H9 (cell line): ENCODE measurements at regions not wholly inside any gene's neighbourhood (a gene's known extent, or its start where the extent isn't known, plus 50 kb on each side); places are given as distances from the start of the nearest gene placed in this dataset.

Experiments used
- DNase-seq: peaks from one replicate; pipeline ENCODE4 v3.0.0-alpha.2; 2017
- H2AFZ ChIP-seq: one replicate; pipeline ENCODE4 v1.6.1; 2013; ENCODE audit warnings: mild to moderate bottlenecking, low read length, control low read depth, moderate library complexity
- H2AK5ac ChIP-seq: 2 replicates; pipeline ENCODE4 v1.6.1; 2013; ENCODE audit warnings: low read length, control low read depth, mixed read lengths; ENCODE audit not compliant: insufficient read length
- H2BK120ac ChIP-seq: one replicate; pipeline ENCODE4 v1.6.1; 2013; ENCODE audit warnings: low read depth, mild to moderate bottlenecking, low read length, control low read depth, inconsistent platforms; ENCODE audit not compliant: poor library complexity, severe bottlenecking
- H2BK12ac ChIP-seq: 2 replicates; pipeline ENCODE4 v1.6.1; 2013; ENCODE audit warnings: low read length, control low read depth, mixed read lengths, low read depth; ENCODE audit not compliant: insufficient read length
- H2BK15ac ChIP-seq: 2 replicates; pipeline ENCODE4 v1.6.1; 2013; ENCODE audit warnings: low read depth, low read length, control low read depth
- H2BK20ac ChIP-seq: one replicate; pipeline ENCODE4 v1.6.1; 2013; ENCODE audit warnings: low read depth, mild to moderate bottlenecking, low read length, control low read depth, inconsistent platforms; ENCODE audit not compliant: poor library complexity, severe bottlenecking
- H2BK5ac ChIP-seq: 2 replicates; pipeline ENCODE4 v1.6.1; 2013; ENCODE audit warnings: low read length, control low read depth, mixed read lengths; ENCODE audit not compliant: insufficient read length
- H3K14ac ChIP-seq: 2 replicates; pipeline ENCODE4 v1.6.1; 2013; ENCODE audit warnings: low read length, control low read depth; ENCODE audit not compliant: insufficient read depth
- H3K18ac ChIP-seq: 2 replicates; pipeline ENCODE4 v1.6.1; 2013; ENCODE audit warnings: low read depth, mild to moderate bottlenecking, mixed read lengths, low read length, control low read depth; ENCODE audit not compliant: insufficient read length
- H3K23ac ChIP-seq: 2 replicates; pipeline ENCODE4 v1.6.1; 2013; ENCODE audit warnings: low read length, control low read depth, mixed read lengths, low read depth; ENCODE audit not compliant: insufficient read length
- H3K23me2 ChIP-seq: 2 replicates; pipeline ENCODE4 v1.6.1; 2013; ENCODE audit warnings: low read depth, mild to moderate bottlenecking, mixed read lengths, low read length, control low read depth; ENCODE audit not compliant: insufficient read length, poor library complexity, severe bottlenecking
- H3K27ac ChIP-seq: 2 replicates; pipeline ENCODE4 v1.5.1; 2013; ENCODE audit warnings: low read length, control low read depth, mixed read lengths, low read depth; ENCODE audit not compliant: insufficient read length
- H3K27me3 ChIP-seq: 2 replicates; pipeline ENCODE4 v1.6.1; 2013; ENCODE audit warnings: low read length, control low read depth, inconsistent platforms; ENCODE audit not compliant: insufficient read depth
- H3K4ac ChIP-seq: 2 replicates; pipeline ENCODE4 v1.6.1; 2013; ENCODE audit warnings: low read depth, mild to moderate bottlenecking, control low read depth, inconsistent platforms, low read length, moderate library complexity
- H3K4me1 ChIP-seq: 2 replicates; pipeline ENCODE4 v1.6.1; 2013; ENCODE audit warnings: low read length, control low read depth, inconsistent platforms; ENCODE audit not compliant: insufficient read depth
- H3K4me2 ChIP-seq: 2 replicates; pipeline ENCODE4 v1.6.1; 2013; ENCODE audit warnings: low read length, control low read depth, mixed read lengths; ENCODE audit not compliant: insufficient read length, insufficient read depth
- H3K56ac ChIP-seq: 2 replicates; pipeline ENCODE4 v1.6.1; 2013; ENCODE audit warnings: low read depth, mild to moderate bottlenecking, mixed read lengths, low read length, control low read depth; ENCODE audit not compliant: insufficient read length
- H3K79me1 ChIP-seq: 2 replicates; pipeline ENCODE4 v1.6.1; 2013; ENCODE audit warnings: low read depth, mild to moderate bottlenecking, moderate library complexity, low read length, control low read depth, inconsistent platforms; ENCODE audit not compliant: insufficient read depth, poor library complexity, severe bottlenecking
- H3K79me2 ChIP-seq: 2 replicates; pipeline ENCODE4 v1.6.1; 2013; ENCODE audit warnings: low read length, control low read depth, inconsistent platforms; ENCODE audit not compliant: insufficient read depth
- H3K9ac ChIP-seq: 2 replicates; pipeline ENCODE4 v1.6.1; 2013; ENCODE audit warnings: low read length, control low read depth, mixed read lengths; ENCODE audit not compliant: insufficient read length; ENCODE audit errors: extremely low read depth
- H3K9me3 ChIP-seq: one replicate; pipeline ENCODE4 v1.6.1; 2013; ENCODE audit warnings: low read depth, low read length, inconsistent platforms; ENCODE audit not compliant: control insufficient read depth
- H3T11ph ChIP-seq: one replicate; pipeline ENCODE4 v1.6.1; 2013; ENCODE audit warnings: mild to moderate bottlenecking, low read length, control low read depth, inconsistent platforms
- H4K20me1 ChIP-seq: one replicate; pipeline ENCODE4 v1.6.1; 2013; ENCODE audit not compliant: control insufficient read depth, insufficient read length, insufficient read depth
- H4K5ac ChIP-seq: 2 replicates; pipeline ENCODE4 v1.6.1; 2013; ENCODE audit warnings: low read depth, mild to moderate bottlenecking, mixed read lengths, low read length, control low read depth; ENCODE audit not compliant: insufficient read length
- H4K8ac ChIP-seq: replicated peaks from 2 replicates; pipeline ENCODE4 v1.6.1; 2013; ENCODE audit warnings: low read length, control low read depth, mixed read lengths, low read depth; ENCODE audit not compliant: insufficient read length
- H4K91ac ChIP-seq: 2 replicates; pipeline ENCODE4 v1.6.1; 2013; ENCODE audit warnings: low read depth, mild to moderate bottlenecking, moderate library complexity, mixed read lengths, low read length, control low read depth; ENCODE audit not compliant: insufficient read length
- H3K27ac Mint-ChIP-seq, 3 experiments: 2 replicates in 2 of 3; 3 replicates in 1 of 3; pipeline ENCODE4 v1.8.0; 2020 to 2021; ENCODE audit warnings: mixed read lengths in 3 of 3, mild to moderate bottlenecking in 1 of 3, moderate library complexity in 1 of 3
- H3K27me3 Mint-ChIP-seq: 2 replicates; pipeline ENCODE4 v1.8.0; 2021; ENCODE audit warnings: low read depth, mild to moderate bottlenecking, moderate library complexity, mixed read lengths
- H3K36me3 Mint-ChIP-seq, 3 experiments: 2 replicates in 2 of 3; 3 replicates in 1 of 3; pipeline ENCODE4 v1.8.0; 2020 to 2021; ENCODE audit warnings: low read depth in 3 of 3, mixed read lengths in 3 of 3; ENCODE audit not compliant: insufficient read depth in 1 of 3
- H3K4me1 Mint-ChIP-seq, 2 experiments: 2 replicates each; pipeline ENCODE4 v1.8.0; 2020; ENCODE audit warnings: mixed read lengths in 2 of 2
- H3K4me3 Mint-ChIP-seq, 2 experiments: 2 replicates in 1 of 2; 3 replicates in 1 of 2; pipeline ENCODE4 v1.8.0; 2020 to 2021; ENCODE audit warnings: mild to moderate bottlenecking in 2 of 2, mixed read lengths in 2 of 2, moderate library complexity in 1 of 2
- H3K9me3 Mint-ChIP-seq, 2 experiments: 2 replicates in 1 of 2; 3 replicates in 1 of 2; pipeline ENCODE4 v1.8.0; 2020; ENCODE audit warnings: mild to moderate bottlenecking in 2 of 2, mixed read lengths in 2 of 2, moderate library complexity in 1 of 2
- WGBS: extraction: QIAGEN DNeasy Blood & Tissue Kit; methylation state at CpG from one replicate; pipeline ENCODE4 v1.1.7; 2013; ENCODE audit warnings: missing lambda C conversion rate, low lambda C conversion rate, mixed read lengths; ENCODE audit not compliant: insufficient read length; ENCODE audit errors: extremely low coverage; 5-methylcytosine and 5-hydroxymethylcytosine counted together
- TF ChIP-seq, protein P1 (sequence below): fragments of 200-600 bp; sonication (generic); conservative IDR thresholded peaks from 3 replicates; pipeline ENCODE4 v1.8.0; 2021; ENCODE audit warnings: antibody characterized with exemption, mild to moderate bottlenecking

DNA sequence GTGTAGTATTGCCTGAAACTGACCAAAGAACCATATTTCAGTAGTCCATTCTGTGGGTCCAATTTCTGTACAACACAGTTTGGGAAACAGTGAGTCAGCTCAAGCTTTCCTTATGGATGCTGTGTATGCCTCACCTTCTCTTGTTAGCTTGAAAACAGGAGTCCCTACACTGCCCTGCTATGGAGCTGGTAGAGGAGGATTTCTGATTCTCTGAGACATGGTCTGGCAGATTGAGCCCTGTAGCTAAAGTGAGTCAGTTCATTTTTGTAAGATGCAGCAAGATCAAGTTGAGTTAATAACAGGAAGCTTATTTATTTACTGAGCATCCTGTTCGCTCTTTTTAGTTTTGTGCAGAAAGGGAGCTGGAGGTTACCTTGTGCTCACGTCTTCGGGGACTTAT, 424.1 kb upstream of the RBMS3 start:
- no peaks in the 10 kb centered on the region for H3K27me3 ChIP-seq
- H3K79me1 ChIP-seq, result no peaks in the 10 kb centered on the region
- H2BK5ac ChIP-seq, result no peak overlapping the region
- H2BK12ac ChIP-seq, result no peak overlapping the region
- H3K4me2 ChIP-seq, result no peak overlapping the region
- Mint-ChIP-seq H3K27me3 (no peaks in the 10 kb centered on the region), H3K4me1 (peaks cover 8 to 11% of the 10 kb centered on the region in 2 experiments), H3K4me3 (no peak overlapping the region), H3K36me3 (no peaks in the 10 kb centered on the region), H3K9me3 (no peaks in the 10 kb centered on the region), H3K27ac (no peak overlapping the region; a peak in 1 of 7 replicates)
- H3T11ph ChIP-seq, result no peak overlapping the region
- H3K79me2 ChIP-seq, result no peaks in the 10 kb centered on the region
- no peak overlapping the region for H2AFZ ChIP-seq
- H4K20me1 ChIP-seq, result no peaks in the 10 kb centered on the region
- H2BK120ac ChIP-seq, result no peak overlapping the region
- H3K56ac ChIP-seq, result no peak overlapping the region
- no peaks in the 10 kb centered on the region for H3K4me1 ChIP-seq
- no peak overlapping the region for H2BK15ac ChIP-seq
- no peak overlapping the region for H3K14ac ChIP-seq
- no peaks in the 10 kb centered on the region for H3K23me2 ChIP-seq
- no peak overlapping the region for H2BK20ac ChIP-seq
- no peak overlapping the region for H3K9ac ChIP-seq
- H4K5ac ChIP-seq, result no peak overlapping the region
- H3K9me3 ChIP-seq, result no peaks in the 10 kb centered on the region
- no peak overlapping the region for H3K18ac ChIP-seq
- no peak overlapping the region for H3K4ac ChIP-seq
- no peak overlapping the region for H4K8ac ChIP-seq
- no peak overlapping the region for H3K23ac ChIP-seq
- TF ChIP-seq, protein P1, sequence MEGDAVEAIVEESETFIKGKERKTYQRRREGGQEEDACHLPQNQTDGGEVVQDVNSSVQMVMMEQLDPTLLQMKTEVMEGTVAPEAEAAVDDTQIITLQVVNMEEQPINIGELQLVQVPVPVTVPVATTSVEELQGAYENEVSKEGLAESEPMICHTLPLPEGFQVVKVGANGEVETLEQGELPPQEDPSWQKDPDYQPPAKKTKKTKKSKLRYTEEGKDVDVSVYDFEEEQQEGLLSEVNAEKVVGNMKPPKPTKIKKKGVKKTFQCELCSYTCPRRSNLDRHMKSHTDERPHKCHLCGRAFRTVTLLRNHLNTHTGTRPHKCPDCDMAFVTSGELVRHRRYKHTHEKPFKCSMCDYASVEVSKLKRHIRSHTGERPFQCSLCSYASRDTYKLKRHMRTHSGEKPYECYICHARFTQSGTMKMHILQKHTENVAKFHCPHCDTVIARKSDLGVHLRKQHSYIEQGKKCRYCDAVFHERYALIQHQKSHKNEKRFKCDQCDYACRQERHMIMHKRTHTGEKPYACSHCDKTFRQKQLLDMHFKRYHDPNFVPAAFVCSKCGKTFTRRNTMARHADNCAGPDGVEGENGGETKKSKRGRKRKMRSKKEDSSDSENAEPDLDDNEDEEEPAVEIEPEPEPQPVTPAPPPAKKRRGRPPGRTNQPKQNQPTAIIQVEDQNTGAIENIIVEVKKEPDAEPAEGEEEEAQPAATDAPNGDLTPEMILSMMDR, result no peak
- no peak overlapping the region for H4K91ac ChIP-seq
- no CpG with 5 or more reads among the region's 3 CpGs for WGBS
- H2AK5ac ChIP-seq, result no peak overlapping the region
- DNase-seq, result no peak
- no peak overlapping the region for H3K27ac ChIP-seq
